ENCODE measurements at regions not wholly inside any gene's neighbourhood (a gene's known extent, or its start where the extent isn't known, plus 50 kb on each side); places are given as distances from the start of the nearest gene placed in this dataset.

GRCh38 chr15:60083318-60083717, 79.2 kb downstream of the FOXB1 start:
- CTCF ChIA-PET: no interaction called here
- BruUV-seq (replicated peaks): no TSS peak
- no peak overlapping the region for H3K27ac ChIP-seq (ENCODE audit: insufficient read depth, low read depth, low read length)
- no peaks in the 10 kb centered on the region for H3K79me2 ChIP-seq (ENCODE audit: control insufficient read depth, insufficient read depth, low read length)
- POLR2A ChIA-PET: no interaction called here
- FAIRE-seq: no peak
- H2AFZ ChIP-seq (ENCODE audit: low read depth, low read length): no peak overlapping the region
- no peak overlapping the region for H3K4me3 ChIP-seq (replicated peaks in 1 of 3; ENCODE audit: insufficient read depth in 1 of 3, low read depth in 1 of 3, low read length in 3 of 3)
- H3K9me1 ChIP-seq (replicated peaks; ENCODE audit: control insufficient read depth, extremely low read depth, insufficient read depth, low read length): no peaks in the 10 kb centered on the region
- no peak overlapping the region for H3K4me2 ChIP-seq (ENCODE audit: insufficient read depth, low read length)
- no peaks in the 10 kb centered on the region for H4K20me1 ChIP-seq (replicated peaks; ENCODE audit: control insufficient read depth, extremely low read depth, insufficient read depth, low read length)
- no peak for DNase-seq (ENCODE audit: low read depth, low spot score)
- intact Hi-C loops (cut with micrococcal nuclease): no loop called here
- H3K9ac ChIP-seq (replicated peaks; ENCODE audit: extremely low read depth, insufficient read depth, low read length): no peak overlapping the region
- H3K9me3 ChIP-seq (replicated peaks; ENCODE audit: control insufficient read depth, insufficient read depth, low read length): no peaks in the 10 kb centered on the region
- dilution Hi-C loops (cut with MboI; ENCODE audit: extremely low pct_ligation_motif_present, low sequenced_read_pairs): no loop called here
- no peak for TF ChIP-seq POLR2AphosphoS5 (IDR thresholded peaks at IDR 0.05; ENCODE audit: insufficient read depth, low read depth, low read length)
- TF ChIP-seq MAX (IDR thresholded peaks at IDR 0.05; ENCODE audit: insufficient read depth, insufficient read length): no peak
- TF ChIP-seq JUN (IDR thresholded peaks at IDR 0.05; ENCODE audit: borderline replicate concordance, insufficient read depth, insufficient read length, low read depth): no peak
- no peak for TF ChIP-seq GATA2 (IDR thresholded peaks at IDR 0.05; ENCODE audit: insufficient read depth, insufficient read length, low read depth, low read length)
- TF ChIP-seq MYC (IDR thresholded peaks at IDR 0.05; ENCODE audit: low read depth, low read length): no peak
- TF ChIP-seq FOS (IDR thresholded peaks at IDR 0.05; ENCODE audit: borderline replicate concordance, insufficient read depth, low read length): no peak
- TF ChIP-seq CTCF (IDR thresholded peaks at IDR 0.05; ENCODE audit: extremely low read depth in 1 of 2, insufficient read depth in 1 of 2, low read depth in 1 of 2, low read length in 2 of 2): no peak
- TF ChIP-seq EZH2 (IDR thresholded peaks at IDR 0.05; ENCODE audit: borderline replicate concordance, low read depth, low read length, severe bottlenecking): no peak
- peaks cover 0 to 3% of the 10 kb centered on the region in 2 experiments for H3K27me3 ChIP-seq (ENCODE audit: control insufficient read depth in 2 of 2, insufficient read depth in 2 of 2, low read length in 2 of 2)
- no peaks in the 10 kb centered on the region for H3K36me3 ChIP-seq (ENCODE audit: control insufficient read depth in 2 of 2, extremely low read depth in 1 of 2, insufficient read depth in 2 of 2, low read length in 2 of 2)
- no peaks in the 10 kb centered on the region for H3K4me1 ChIP-seq (ENCODE audit: control insufficient read depth, extremely low read depth, insufficient read depth, low read length)
